ENCODE measurements at regions not wholly inside any gene's neighbourhood (a gene's known extent, or its start where the extent isn't known, plus 50 kb on each side); places are given as distances from the start of the nearest gene placed in this dataset.

DNA sequence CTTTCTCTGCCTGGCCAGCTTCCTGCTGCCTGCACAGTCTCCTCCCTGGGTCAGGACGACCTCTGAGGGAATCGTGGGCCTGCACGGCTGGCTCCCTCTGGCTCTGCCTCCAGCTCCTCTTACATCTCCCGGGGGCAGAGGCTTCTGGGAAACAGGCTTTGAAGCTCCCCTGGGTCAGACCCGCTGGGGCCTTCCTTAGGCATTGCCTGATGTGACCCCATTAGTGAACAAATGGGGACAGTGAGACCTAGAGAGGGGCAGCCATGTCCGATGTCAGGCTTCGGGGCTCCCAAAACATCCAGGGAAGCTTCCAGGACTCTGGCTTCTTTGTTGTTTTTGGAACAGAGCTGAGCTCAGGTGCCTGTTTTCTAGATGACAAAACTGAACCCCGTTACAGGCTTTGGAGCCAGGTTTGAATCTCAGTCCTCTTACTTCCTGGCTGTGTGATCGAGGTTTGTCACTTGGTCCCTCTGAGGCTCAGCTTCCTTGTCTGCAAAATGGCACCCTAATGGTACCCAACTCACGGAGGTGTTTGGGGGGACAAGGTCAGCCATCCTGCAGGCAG lies 94.3 kb downstream of the CEBPB start:
- Histone ChIP-seq H3K4me1 (peaks cover 24% of the 10 kb centered on the region), H3K9me3 (replicated peaks) (no peaks in the 10 kb centered on the region), H3K36me3 (no peaks in the 10 kb centered on the region), H3K27me3 (no peaks in the 10 kb centered on the region), H3K27ac (peak overlapping the region; percentile 14; the same call in 1 of the 2 replicates), H3K4me3 (peak overlapping the region; percentile 50)
- peak; percentile 76 to 83 for DNase-seq

- Histone ChIP-seq H3K27ac (peak overlapping the region; percentile 14), H3K4me1 (peaks cover 24% of the 10 kb centered on the region), H3K9me3 (replicated peaks) (no peaks in the 10 kb centered on the region), H3K36me3 (no peaks in the 10 kb centered on the region), H3K4me3 (peak overlapping the region; percentile 50), H3K27me3 (no peaks in the 10 kb centered on the region)
- peak in 1 of 2 experiments; percentile 64 for DNase-seq
Measured at GRCh38 chr20:50285376-50286173, 94.9 kb downstream of the CEBPB start.

GRCh38 chr20:50286174-50286511 lies 95.5 kb downstream of the CEBPB start:
- H3K27ac ChIP-seq, result peak overlapping the region; percentile 14
- no peaks in the 10 kb centered on the region for H3K36me3 ChIP-seq
- peaks cover 23% of the 10 kb centered on the region for H3K4me1 ChIP-seq
- peak overlapping the region; percentile 50 for H3K4me3 ChIP-seq
- peak in 1 of 2 experiments; percentile 71 for DNase-seq
- no peaks in the 10 kb centered on the region for H3K27me3 ChIP-seq
- no peaks in the 10 kb centered on the region for H3K9me3 ChIP-seq (replicated peaks)

- H3K36me3 ChIP-seq, result no peaks in the 10 kb centered on the region
- peak overlapping the region; percentile 50 for H3K4me3 ChIP-seq
- peaks cover 19% of the 10 kb centered on the region for H3K4me1 ChIP-seq
- no peaks in the 10 kb centered on the region for H3K27me3 ChIP-seq
- no peaks in the 10 kb centered on the region for H3K9me3 ChIP-seq (replicated peaks)
- peak; percentile 93 to 95 for DNase-seq
- H3K27ac ChIP-seq, result peak overlapping the region; percentile 14
Measured at GRCh38 chr20:50286609-50287008, 96.0 kb downstream of the CEBPB start.

DNA sequence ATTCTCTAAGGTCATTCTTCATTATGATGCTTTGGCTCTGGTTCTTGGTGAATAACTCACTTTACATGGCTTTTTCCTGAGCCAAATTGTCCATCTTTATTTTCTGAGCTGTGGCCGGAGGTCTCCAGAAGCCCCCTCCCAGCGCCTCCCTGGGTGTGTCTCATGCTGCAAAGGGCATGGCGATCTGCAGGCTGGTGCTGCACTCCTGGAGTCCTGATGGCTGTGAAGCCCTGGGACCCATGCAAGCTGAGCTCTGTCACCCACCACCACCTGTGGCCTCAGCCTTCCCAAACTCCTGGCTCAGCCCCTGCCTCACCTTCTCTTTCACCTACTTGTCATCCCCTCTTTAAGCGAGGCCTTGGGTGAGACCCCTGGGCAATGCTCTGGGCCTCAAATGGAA lies 96.9 kb downstream of the CEBPB start:
- H3K27ac ChIP-seq, result no peak overlapping the region
- H3K27me3 ChIP-seq, result no peaks in the 10 kb centered on the region
- H3K9me3 ChIP-seq (replicated peaks), result no peaks in the 10 kb centered on the region
- DNase-seq, result no peak
- H3K4me3 ChIP-seq, result no peak overlapping the region
- H3K4me1 ChIP-seq, result peaks cover 26% of the 10 kb centered on the region
- H3K36me3 ChIP-seq, result no peaks in the 10 kb centered on the region

- Histone ChIP-seq H3K4me1 (peaks cover 32% of the 10 kb centered on the region), H3K27me3 (no peaks in the 10 kb centered on the region), H3K36me3 (no peaks in the 10 kb centered on the region), H3K9me3 (replicated peaks) (no peaks in the 10 kb centered on the region), H3K4me3 (no peak overlapping the region), H3K27ac (no peak overlapping the region)
- no peak for DNase-seq
Measured at GRCh38 chr20:50288128-50288623, 97.5 kb downstream of the CEBPB start.

DNA sequence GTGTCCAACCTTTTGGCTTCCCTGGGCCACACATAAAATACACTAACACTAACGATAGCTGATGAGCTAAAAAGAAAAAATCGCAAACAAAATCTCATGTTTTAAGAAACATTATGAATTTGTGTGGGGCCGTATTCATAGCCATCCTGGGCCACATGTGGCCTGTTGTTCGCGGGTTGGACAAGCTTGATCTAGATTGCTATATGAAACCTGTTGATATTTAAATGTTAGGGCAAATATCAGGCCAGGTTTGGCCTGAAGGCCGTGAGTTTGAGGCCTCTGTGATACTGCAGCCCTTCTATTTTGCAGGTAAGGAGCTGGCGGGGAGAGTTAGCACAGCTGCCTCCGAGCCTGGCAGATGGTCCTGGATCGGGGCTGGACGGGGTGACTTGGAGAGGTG lies 99.0 kb downstream of the CEBPB start:
- H3K27ac ChIP-seq, result no peak overlapping the region
- H3K9me3 ChIP-seq (replicated peaks), result no peaks in the 10 kb centered on the region
- no peak overlapping the region for H3K4me3 ChIP-seq
- H3K27me3 ChIP-seq, result no peaks in the 10 kb centered on the region
- DNase-seq, result no peak
- no peaks in the 10 kb centered on the region for H3K36me3 ChIP-seq
- peaks cover 28% of the 10 kb centered on the region for H3K4me1 ChIP-seq

GRCh38 chr20:50290112-50290511 lies 99.5 kb downstream of the CEBPB start:
- Histone ChIP-seq H3K9me3 (replicated peaks) (no peaks in the 10 kb centered on the region), H3K27ac (no peak overlapping the region), H3K4me1 (peaks cover 23% of the 10 kb centered on the region), H3K4me3 (no peak overlapping the region), H3K27me3 (no peaks in the 10 kb centered on the region), H3K36me3 (no peaks in the 10 kb centered on the region)
- DNase-seq, result no peak

DNA sequence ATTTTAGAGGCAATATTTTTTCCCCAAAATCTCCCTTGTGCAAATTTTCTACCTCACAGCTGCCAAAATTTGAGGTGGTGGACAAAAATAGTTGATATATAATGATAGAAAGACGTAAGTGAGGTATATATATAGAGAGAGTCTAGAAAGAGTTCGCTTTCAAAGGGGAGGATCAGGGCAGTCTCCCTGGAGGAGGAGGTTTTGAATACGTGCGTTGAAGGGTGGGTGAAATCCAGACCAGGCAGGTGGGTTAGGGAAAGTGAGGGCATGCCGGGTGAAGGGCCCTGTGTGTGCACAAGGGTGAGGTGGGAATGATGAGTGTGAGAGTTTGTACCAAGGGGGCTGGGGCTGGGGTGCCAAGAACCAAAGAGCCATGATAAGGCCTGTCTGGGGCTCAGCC lies 100.2 kb downstream of the CEBPB start:
- DNase-seq, result no peak
- Histone ChIP-seq H3K9me3 (replicated peaks) (no peaks in the 10 kb centered on the region), H3K36me3 (no peaks in the 10 kb centered on the region), H3K4me3 (no peak overlapping the region), H3K27ac (no peak overlapping the region), H3K27me3 (no peaks in the 10 kb centered on the region), H3K4me1 (peaks cover 22% of the 10 kb centered on the region)

DNA sequence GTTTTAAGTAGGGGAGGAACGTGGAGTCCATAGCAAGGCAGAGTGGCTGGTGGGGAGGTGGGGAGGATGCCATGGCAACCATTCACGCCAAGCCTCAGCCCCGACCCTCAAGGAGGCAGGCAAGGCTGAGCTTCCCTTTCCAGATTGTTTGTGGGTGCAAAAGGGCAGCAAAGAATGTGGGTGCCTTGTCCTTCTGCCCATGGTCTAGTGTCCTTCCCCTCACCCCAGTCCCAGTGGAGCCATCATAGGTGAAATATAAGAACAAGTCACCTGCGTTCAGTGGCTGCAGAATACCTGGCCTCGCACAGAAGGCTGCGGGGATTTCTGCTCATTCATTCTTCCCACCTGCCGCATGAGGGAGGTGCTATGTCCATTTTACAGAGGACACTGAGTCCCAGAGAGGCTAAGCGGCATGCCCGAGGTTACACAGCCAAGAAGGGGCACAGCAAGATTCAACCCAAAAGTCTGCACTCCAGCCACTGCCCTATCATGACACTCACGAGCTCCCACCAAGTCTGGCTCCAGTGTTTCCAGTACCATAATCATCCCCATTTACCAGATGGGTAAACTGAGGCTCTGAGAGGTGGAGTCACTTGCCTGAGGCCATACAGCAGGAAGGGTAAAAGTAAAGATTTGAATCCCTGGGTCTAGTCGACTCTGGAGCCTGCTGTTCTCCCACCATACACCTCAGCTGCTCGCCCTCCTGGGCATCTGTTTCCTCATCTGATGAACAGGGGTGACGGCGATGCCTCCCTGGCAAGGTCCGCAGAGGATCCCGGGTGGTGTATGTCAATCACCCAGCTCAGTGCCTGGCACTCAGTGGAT lies 100.8 kb downstream of the CEBPB start:
- DNase-seq, result no peak

DNA sequence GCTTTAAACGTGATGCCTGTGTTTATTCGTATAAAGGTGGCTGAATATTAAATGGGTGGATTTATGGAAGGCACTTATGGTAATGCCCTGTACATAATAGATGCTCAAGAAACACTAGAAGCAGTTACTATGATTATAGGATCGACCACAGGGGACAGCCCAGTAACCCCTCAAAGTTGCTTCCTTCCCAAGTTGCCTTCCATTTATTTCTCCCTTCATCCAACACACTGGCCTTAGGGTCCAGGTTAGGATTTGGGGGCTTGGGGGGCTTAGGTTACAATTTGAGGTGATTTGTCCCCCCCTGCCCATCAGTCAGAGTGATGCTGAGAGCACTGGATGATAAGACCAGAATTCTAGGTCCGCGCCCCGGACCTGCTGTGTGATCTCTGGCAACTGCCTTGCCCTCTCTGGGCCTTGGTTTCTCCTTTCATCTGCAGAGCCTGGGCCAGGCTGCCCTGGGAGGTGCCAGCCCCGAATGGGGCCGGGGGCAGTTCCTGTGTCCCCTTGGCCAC lies 101.5 kb downstream of the CEBPB start:
- peak overlapping the region; percentile 7; the same call in 1 of the 2 replicates for H3K27ac ChIP-seq

More for the DNA sequence above, 100.8 kb downstream of the CEBPB start:
- peaks cover 23% of the 10 kb centered on the region for H3K4me1 ChIP-seq
- H3K36me3 ChIP-seq, result no peaks in the 10 kb centered on the region
- no peak overlapping the region for H3K4me3 ChIP-seq
- H3K9me3 ChIP-seq (replicated peaks), result no peaks in the 10 kb centered on the region
- no peak overlapping the region for H3K27ac ChIP-seq
- H3K27me3 ChIP-seq, result no peaks in the 10 kb centered on the region

GRCh38 chr20:50292591-50293283 lies 102.1 kb downstream of the CEBPB start:
- DNase-seq, result peak; percentile 86
- Histone ChIP-seq H3K27me3 (peaks cover under 1% of the 10 kb centered on the region), H3K4me3 (no peak overlapping the region), H3K36me3 (no peaks in the 10 kb centered on the region), H3K27ac (peak overlapping the region; percentile 7; the same call in 1 of the 2 replicates), H3K4me1 (peaks cover 22% of the 10 kb centered on the region), H3K9me3 (replicated peaks) (no peaks in the 10 kb centered on the region)

More for the DNA sequence above, 101.5 kb downstream of the CEBPB start:
- Histone ChIP-seq H3K4me3 (no peak overlapping the region), H3K4me1 (peaks cover 19% of the 10 kb centered on the region), H3K9me3 (replicated peaks) (no peaks in the 10 kb centered on the region), H3K36me3 (no peaks in the 10 kb centered on the region), H3K27me3 (no peaks in the 10 kb centered on the region)
- DNase-seq, result no peak

- Histone ChIP-seq H3K4me3 (no peak overlapping the region), H3K27me3 (peaks cover 9% of the 10 kb centered on the region), H3K36me3 (no peaks in the 10 kb centered on the region), H3K27ac (no peak overlapping the region), H3K4me1 (peaks cover 22% of the 10 kb centered on the region), H3K9me3 (replicated peaks) (no peaks in the 10 kb centered on the region)
- no peak for DNase-seq
Measured at GRCh38 chr20:50293284-50294139, 102.9 kb downstream of the CEBPB start.

Data from SJCRH30 (cell line).